NCI-H1105 treated with DMSO at 0.1 percent for 48 hours (cell line): ENCODE measurements at regions not wholly inside any gene's neighbourhood (a gene's known extent, or its start where the extent isn't known, plus 50 kb on each side); places are given as distances from the start of the nearest gene placed in this dataset.
"Not testable (repeated sequence)": the region's sequence is repeated elsewhere in the genome, so short reads cannot be mapped to it uniquely, and the experiment has no call there.

Source experiments
- DNase-seq: peaks from one replicate; lab custom pipeline; 2025; lab: John Stamatoyannopoulos, UW

GRCh38 chr1:168490306-168490705 is 53.5 kb downstream of the XCL2 start:
- DNase-seq = no peak

- peak; percentile 76 for DNase-seq
Observed at GRCh38 chr1:168488138-168488537, 55.7 kb downstream of the XCL2 start.

- not testable (repeated sequence) for DNase-seq
Observed at GRCh38 chr1:168486820-168487219, 57.0 kb downstream of the XCL2 start.

GRCh38 chr1:168485048-168485447 is 58.7 kb downstream of the XCL2 start:
- no peak for DNase-seq

- DNase-seq = no peak
Observed at GRCh38 chr1:168484083-168484482, 59.7 kb downstream of the XCL2 start.

- no peak for DNase-seq
Observed at GRCh38 chr1:168483539-168483938, 60.3 kb downstream of the XCL2 start.

- no peak for DNase-seq
Observed at GRCh38 chr1:168482106-168482505, 61.7 kb downstream of the XCL2 start.

- DNase-seq = no peak
Observed at GRCh38 chr1:168481586-168481985, 62.2 kb downstream of the XCL2 start.

GRCh38 chr1:168480997-168481396 is 62.8 kb downstream of the XCL2 start:
- no peak for DNase-seq

GRCh38 chr1:168477792-168478191 is 66.0 kb downstream of the XCL2 start:
- no peak for DNase-seq

- peak; percentile 8 for DNase-seq
Observed at GRCh38 chr1:168476588-168477385, 67.0 kb downstream of the XCL2 start.

GRCh38 chr1:168474322-168474721 is 69.5 kb downstream of the XCL2 start:
- DNase-seq = no peak

GRCh38 chr1:168473126-168473525 is 70.7 kb downstream of the XCL2 start:
- DNase-seq = no peak

- DNase-seq = no peak
Observed at GRCh38 chr1:168472223-168472622, 71.6 kb downstream of the XCL2 start.

- DNase-seq = no peak
Observed at GRCh38 chr1:168470901-168471431, 72.8 kb downstream of the XCL2 start.

GRCh38 chr1:168469690-168470089 is 74.1 kb downstream of the XCL2 start:
- DNase-seq = no peak

GRCh38 chr1:168468822-168469221 is 75.0 kb downstream of the XCL2 start:
- DNase-seq = no peak

GRCh38 chr1:168468042-168468809 is 75.6 kb downstream of the XCL2 start:
- no peak for DNase-seq

- DNase-seq = no peak
Observed at GRCh38 chr1:168467452-168467851, 76.3 kb downstream of the XCL2 start.

GRCh38 chr1:168466714-168467131 is 77.1 kb downstream of the XCL2 start:
- no peak for DNase-seq

- DNase-seq = peak; percentile 99
Observed at GRCh38 chr1:168466092-168466713, 77.6 kb downstream of the XCL2 start.

- not testable (repeated sequence) for DNase-seq
Observed at GRCh38 chr1:168461108-168461507, 82.7 kb downstream of the XCL2 start.

GRCh38 chr1:168457296-168457695 is 86.5 kb downstream of the XCL2 start:
- DNase-seq = not testable (repeated sequence)
